ENCODE measurements at regions not wholly inside any gene's neighbourhood (a gene's known extent, or its start where the extent isn't known, plus 50 kb on each side); places are given as distances from the start of the nearest gene placed in this dataset.
"Not testable (repeated sequence)": the region's sequence is repeated elsewhere in the genome, so short reads cannot be mapped to it uniquely, and the experiment has no call there.

DNA sequence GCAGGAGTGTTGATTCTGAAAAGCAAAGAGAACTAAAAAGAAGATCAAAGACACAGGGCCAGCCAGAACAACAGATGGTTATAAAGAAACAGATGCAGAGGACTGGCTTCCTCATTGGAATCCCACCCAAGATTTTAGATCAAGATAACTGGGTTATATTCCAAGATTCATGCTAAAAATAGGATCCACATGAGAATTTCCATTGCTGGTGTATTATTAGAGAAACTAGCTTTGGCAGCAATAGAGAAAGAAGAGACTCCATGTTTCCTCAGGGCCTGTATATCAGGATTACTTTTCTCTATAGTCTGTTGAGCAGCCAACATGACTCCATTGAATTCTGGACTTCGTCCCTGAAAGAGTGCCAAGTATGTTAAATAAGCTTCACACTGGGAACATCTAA is 367.3 kb downstream of the TUSC1 start:
- H3K4me3 ChIP-seq (ENCODE audit: low read length in 3 of 3): no peak overlapping the region
- H3K4me1 ChIP-seq (ENCODE audit: control insufficient read depth in 3 of 3, insufficient read depth in 3 of 3, low read length in 3 of 3): no peaks in the 10 kb centered on the region
- no peak overlapping the region for H3K9ac ChIP-seq (ENCODE audit: low read depth in 1 of 3, low read length in 3 of 3)
- H3K27me3 ChIP-seq (ENCODE audit: control insufficient read depth in 3 of 3, insufficient read depth in 3 of 3, low read length in 3 of 3): no peaks in the 10 kb centered on the region
- no peak overlapping the region for H3K27ac ChIP-seq (ENCODE audit: low read depth, low read length)
- H3K36me3 ChIP-seq (ENCODE audit: control insufficient read depth in 3 of 3, insufficient read depth in 3 of 3, low read length in 3 of 3): no peaks in the 10 kb centered on the region
- H3K9me3 ChIP-seq (ENCODE audit: control insufficient read depth in 3 of 3, low read length in 3 of 3): no peaks in the 10 kb centered on the region

DNA sequence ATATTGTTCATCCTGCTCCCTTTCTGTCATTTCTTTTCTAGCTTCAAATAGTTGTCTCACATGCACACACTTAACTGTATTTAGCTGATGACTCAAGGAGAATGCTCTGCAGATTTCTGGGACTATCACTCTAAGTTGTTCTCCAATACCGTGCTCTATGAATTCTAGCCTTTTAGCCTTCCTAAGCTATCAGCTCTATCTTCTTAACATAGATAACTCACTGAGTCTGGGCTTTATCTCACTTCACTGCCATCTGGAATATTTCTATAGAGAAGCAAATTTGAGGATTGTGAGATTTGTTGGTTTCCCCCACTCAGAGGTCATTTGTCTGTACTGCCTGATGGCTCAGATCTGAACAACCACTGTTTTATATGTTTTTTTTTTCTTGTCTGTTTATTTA is 369.7 kb downstream of the TUSC1 start:
- no peak overlapping the region for H3K9ac ChIP-seq (ENCODE audit: low read depth in 1 of 3, low read length in 3 of 3)
- H3K4me3 ChIP-seq (ENCODE audit: low read length in 3 of 3): no peak overlapping the region
- no peaks in the 10 kb centered on the region for H3K9me3 ChIP-seq (ENCODE audit: control insufficient read depth in 3 of 3, low read length in 3 of 3)
- H3K36me3 ChIP-seq (ENCODE audit: control insufficient read depth in 3 of 3, insufficient read depth in 3 of 3, low read length in 3 of 3): no peaks in the 10 kb centered on the region
- H3K4me1 ChIP-seq (ENCODE audit: control insufficient read depth in 3 of 3, insufficient read depth in 3 of 3, low read length in 3 of 3): no peaks in the 10 kb centered on the region
- H3K27ac ChIP-seq (ENCODE audit: low read depth, low read length): no peak overlapping the region
- H3K27me3 ChIP-seq (ENCODE audit: control insufficient read depth in 3 of 3, insufficient read depth in 3 of 3, low read length in 3 of 3): no peaks in the 10 kb centered on the region

DNA sequence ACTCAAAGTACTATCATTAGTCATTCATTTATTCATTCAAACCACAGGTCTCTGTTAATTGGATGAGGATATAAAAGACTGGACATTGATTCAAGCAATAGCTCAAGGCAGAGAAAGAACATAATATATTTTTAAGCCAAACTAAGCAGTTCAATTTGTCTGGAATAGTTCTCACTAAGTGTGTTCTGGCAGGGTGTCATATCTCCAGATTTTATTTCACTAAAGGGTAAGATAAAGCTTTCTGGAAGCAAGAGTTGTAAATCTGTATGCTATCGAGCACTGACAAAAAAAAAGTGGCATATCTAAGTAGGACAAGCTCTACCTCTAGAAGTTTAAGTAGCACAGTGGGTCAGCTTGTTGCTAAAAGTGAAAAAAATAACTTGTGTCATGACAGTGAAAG is 375.6 kb downstream of the TUSC1 start:
- no peaks in the 10 kb centered on the region for H3K36me3 ChIP-seq (ENCODE audit: control insufficient read depth in 3 of 3, insufficient read depth in 3 of 3, low read length in 3 of 3)

DNA sequence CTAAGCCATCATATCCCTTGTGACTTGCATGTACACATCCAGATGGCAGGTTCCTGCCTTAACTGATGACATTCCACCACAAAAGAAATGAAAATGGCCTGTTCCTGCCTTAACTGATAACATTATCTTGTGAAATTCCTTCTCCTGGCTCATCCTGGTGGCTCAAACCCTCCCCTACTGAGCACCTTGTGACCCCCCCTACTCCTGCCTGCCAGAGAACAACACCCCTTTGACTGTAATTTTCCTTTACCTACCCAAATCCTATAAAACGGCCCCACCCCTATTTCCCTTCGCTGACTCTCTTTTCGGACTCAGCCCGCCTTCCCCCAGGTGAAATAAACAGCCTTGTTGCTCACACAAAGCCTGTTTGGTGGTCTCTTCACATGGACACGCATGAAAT is 390.0 kb downstream of the TUSC1 start:
- H3K27me3 ChIP-seq (ENCODE audit: control insufficient read depth in 3 of 3, insufficient read depth in 3 of 3, low read length in 3 of 3); H3K9ac ChIP-seq (ENCODE audit: low read depth in 1 of 3, low read length in 3 of 3); H3K4me1 ChIP-seq (ENCODE audit: control insufficient read depth in 3 of 3, insufficient read depth in 3 of 3, low read length in 3 of 3); H3K27ac ChIP-seq (ENCODE audit: low read depth, low read length); H3K36me3 ChIP-seq (ENCODE audit: control insufficient read depth in 3 of 3, insufficient read depth in 3 of 3, low read length in 3 of 3); H3K4me3 ChIP-seq (ENCODE audit: low read length in 3 of 3); H3K9me3 ChIP-seq (ENCODE audit: control insufficient read depth in 3 of 3, low read length in 3 of 3): not testable (repeated sequence)

More for the DNA sequence above, 375.6 kb downstream of the TUSC1 start:
- Histone ChIP-seq H3K9ac (ENCODE audit: low read depth in 1 of 3, low read length in 3 of 3) (no peak overlapping the region), H3K4me1 (ENCODE audit: control insufficient read depth in 3 of 3, insufficient read depth in 3 of 3, low read length in 3 of 3) (no peaks in the 10 kb centered on the region), H3K27ac (ENCODE audit: low read depth, low read length) (no peak overlapping the region), H3K4me3 (ENCODE audit: low read length in 3 of 3) (no peak overlapping the region), H3K27me3 (ENCODE audit: control insufficient read depth in 3 of 3, insufficient read depth in 3 of 3, low read length in 3 of 3) (no peaks in the 10 kb centered on the region), H3K9me3 (ENCODE audit: control insufficient read depth in 3 of 3, low read length in 3 of 3) (no peaks in the 10 kb centered on the region)

DNA sequence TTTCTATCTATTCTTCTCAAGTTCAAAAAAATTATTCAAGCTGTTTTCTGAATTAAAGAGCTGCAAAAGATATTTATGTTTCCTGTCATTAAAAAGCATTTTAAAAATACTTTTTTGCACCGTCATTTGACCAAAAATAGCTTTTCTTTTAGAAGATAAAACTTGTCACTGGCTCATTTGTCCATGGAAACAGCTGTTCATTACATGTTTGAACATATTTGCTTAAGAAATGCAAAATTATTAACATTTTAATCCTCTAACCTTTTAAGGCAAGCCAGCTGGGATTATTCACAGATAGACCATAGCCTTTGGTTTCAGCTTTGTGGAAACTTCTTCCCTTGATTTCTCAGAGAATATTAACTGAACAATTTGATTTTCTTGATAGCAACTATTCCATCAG is 393.9 kb downstream of the TUSC1 start:
- no peaks in the 10 kb centered on the region for H3K4me1 ChIP-seq (ENCODE audit: control insufficient read depth in 3 of 3, insufficient read depth in 3 of 3, low read length in 3 of 3)
- no peak overlapping the region for H3K27ac ChIP-seq (ENCODE audit: low read depth, low read length)

DNA sequence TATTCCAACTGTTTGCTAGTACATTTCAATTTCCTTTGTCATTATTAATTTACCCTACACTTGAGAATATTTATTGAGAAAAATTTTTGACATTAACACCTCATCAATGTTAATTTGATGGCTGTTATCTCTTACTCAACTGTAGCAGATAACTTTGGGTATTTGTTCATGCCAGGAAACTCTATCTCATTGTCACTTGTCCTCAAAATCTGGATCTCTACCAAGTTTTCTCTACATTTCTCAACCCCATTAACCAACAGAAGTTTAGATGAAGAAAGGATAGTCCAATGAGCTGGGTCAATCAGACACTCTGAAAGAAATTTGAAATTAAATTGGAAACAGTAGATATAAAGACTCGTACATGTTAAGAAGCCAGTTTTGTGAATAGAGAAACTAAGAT is 395.3 kb downstream of the TUSC1 start:
- no peak overlapping the region for H3K27ac ChIP-seq (ENCODE audit: low read depth, low read length)
- H3K36me3 ChIP-seq (ENCODE audit: control insufficient read depth in 3 of 3, insufficient read depth in 3 of 3, low read length in 3 of 3): no peaks in the 10 kb centered on the region
- H3K9me3 ChIP-seq (ENCODE audit: control insufficient read depth in 3 of 3, low read length in 3 of 3): no peaks in the 10 kb centered on the region
- no peaks in the 10 kb centered on the region for H3K27me3 ChIP-seq (ENCODE audit: control insufficient read depth in 3 of 3, insufficient read depth in 3 of 3, low read length in 3 of 3)
- H3K4me1 ChIP-seq (ENCODE audit: control insufficient read depth in 3 of 3, insufficient read depth in 3 of 3, low read length in 3 of 3): no peaks in the 10 kb centered on the region
- H3K9ac ChIP-seq (ENCODE audit: low read depth in 1 of 3, low read length in 3 of 3): no peak overlapping the region
- H3K4me3 ChIP-seq (ENCODE audit: low read length in 3 of 3): no peak overlapping the region

More for the DNA sequence above, 393.9 kb downstream of the TUSC1 start:
- Histone ChIP-seq H3K4me3 (ENCODE audit: low read length in 3 of 3) (no peak overlapping the region), H3K9ac (ENCODE audit: low read depth in 1 of 3, low read length in 3 of 3) (no peak overlapping the region), H3K27me3 (ENCODE audit: control insufficient read depth in 3 of 3, insufficient read depth in 3 of 3, low read length in 3 of 3) (no peaks in the 10 kb centered on the region), H3K9me3 (ENCODE audit: control insufficient read depth in 3 of 3, low read length in 3 of 3) (no peaks in the 10 kb centered on the region), H3K36me3 (ENCODE audit: control insufficient read depth in 3 of 3, insufficient read depth in 3 of 3, low read length in 3 of 3) (no peaks in the 10 kb centered on the region)

DNA sequence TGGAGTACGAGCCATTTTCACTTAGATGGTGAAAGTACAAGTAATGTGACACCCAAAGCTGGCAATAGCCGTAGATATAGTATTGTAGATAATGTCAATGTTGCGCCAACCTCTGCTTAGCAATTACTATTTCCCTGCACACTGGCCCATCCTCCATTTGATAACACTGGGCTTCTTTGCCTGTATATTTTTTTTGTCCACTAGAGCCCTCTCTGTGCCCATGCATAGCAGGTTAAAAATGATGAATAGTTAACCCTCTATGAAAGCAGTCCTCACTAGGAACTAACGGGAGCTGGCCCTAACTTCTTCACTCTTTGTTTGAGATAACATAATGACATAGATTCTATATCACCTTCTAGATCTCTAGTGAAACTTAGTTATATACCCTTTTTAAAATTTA is 416.8 kb downstream of the TUSC1 start:
- Histone ChIP-seq H3K9ac (ENCODE audit: low read depth in 1 of 3, low read length in 3 of 3) (no peak overlapping the region), H3K4me1 (ENCODE audit: control insufficient read depth in 3 of 3, insufficient read depth in 3 of 3, low read length in 3 of 3) (no peaks in the 10 kb centered on the region), H3K4me3 (ENCODE audit: low read length in 3 of 3) (no peak overlapping the region), H3K27me3 (ENCODE audit: control insufficient read depth in 3 of 3, insufficient read depth in 3 of 3, low read length in 3 of 3) (no peaks in the 10 kb centered on the region), H3K36me3 (ENCODE audit: control insufficient read depth in 3 of 3, insufficient read depth in 3 of 3, low read length in 3 of 3) (no peaks in the 10 kb centered on the region), H3K27ac (ENCODE audit: low read depth, low read length) (no peak overlapping the region), H3K9me3 (ENCODE audit: control insufficient read depth in 3 of 3, low read length in 3 of 3) (no peaks in the 10 kb centered on the region)

DNA sequence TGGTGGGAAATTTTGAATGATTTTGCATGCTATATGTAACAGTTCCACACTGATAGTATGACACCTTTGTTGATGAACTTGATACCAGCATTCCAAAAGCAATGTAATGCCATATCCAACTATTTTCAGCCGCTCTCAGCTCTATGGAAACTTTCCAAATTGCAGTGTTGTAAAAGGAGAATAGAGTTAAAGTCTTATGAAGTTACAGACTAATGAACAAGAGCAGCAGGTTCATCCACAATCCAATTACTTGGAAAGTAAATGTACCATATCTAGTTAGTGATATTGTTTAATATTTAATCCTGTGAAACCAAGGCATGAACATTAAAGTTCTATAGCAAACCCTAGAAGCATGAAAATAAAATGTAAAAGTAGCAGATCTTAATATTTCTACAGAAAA is 418.2 kb downstream of the TUSC1 start:
- H3K27me3 ChIP-seq (ENCODE audit: control insufficient read depth in 3 of 3, insufficient read depth in 3 of 3, low read length in 3 of 3): no peaks in the 10 kb centered on the region
- H3K9ac ChIP-seq (ENCODE audit: low read depth in 1 of 3, low read length in 3 of 3): no peak overlapping the region
- H3K9me3 ChIP-seq (ENCODE audit: control insufficient read depth in 3 of 3, low read length in 3 of 3): no peaks in the 10 kb centered on the region
- H3K4me3 ChIP-seq (ENCODE audit: low read length in 3 of 3): no peak overlapping the region
- H3K36me3 ChIP-seq (ENCODE audit: control insufficient read depth in 3 of 3, insufficient read depth in 3 of 3, low read length in 3 of 3): no peaks in the 10 kb centered on the region
- H3K4me1 ChIP-seq (ENCODE audit: control insufficient read depth in 3 of 3, insufficient read depth in 3 of 3, low read length in 3 of 3): no peaks in the 10 kb centered on the region
- H3K27ac ChIP-seq (ENCODE audit: low read depth, low read length): no peak overlapping the region

DNA sequence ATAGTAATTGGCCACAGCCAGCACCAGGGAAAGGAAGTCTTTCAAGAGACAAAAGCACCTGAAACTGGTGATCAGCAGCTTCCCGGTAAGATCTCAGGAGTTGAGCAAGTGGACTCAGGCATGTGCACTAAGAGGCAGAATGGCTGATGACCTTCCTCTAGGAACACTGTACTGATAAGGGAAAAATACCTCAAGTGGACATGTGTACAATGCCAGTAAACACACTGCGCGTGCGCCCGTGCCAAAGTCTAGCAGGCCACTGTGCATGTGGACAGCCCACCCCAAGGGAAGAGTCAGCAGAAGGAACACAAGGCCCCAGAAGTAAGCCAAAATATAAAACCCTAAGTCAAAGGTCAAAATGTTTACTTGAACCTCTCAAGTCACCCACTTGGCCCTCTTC is 423.0 kb downstream of the TUSC1 start:
- Histone ChIP-seq H3K27ac (ENCODE audit: low read depth, low read length) (no peak overlapping the region), H3K4me1 (ENCODE audit: control insufficient read depth in 3 of 3, insufficient read depth in 3 of 3, low read length in 3 of 3) (no peaks in the 10 kb centered on the region), H3K27me3 (ENCODE audit: control insufficient read depth in 3 of 3, insufficient read depth in 3 of 3, low read length in 3 of 3) (no peaks in the 10 kb centered on the region)

DNA sequence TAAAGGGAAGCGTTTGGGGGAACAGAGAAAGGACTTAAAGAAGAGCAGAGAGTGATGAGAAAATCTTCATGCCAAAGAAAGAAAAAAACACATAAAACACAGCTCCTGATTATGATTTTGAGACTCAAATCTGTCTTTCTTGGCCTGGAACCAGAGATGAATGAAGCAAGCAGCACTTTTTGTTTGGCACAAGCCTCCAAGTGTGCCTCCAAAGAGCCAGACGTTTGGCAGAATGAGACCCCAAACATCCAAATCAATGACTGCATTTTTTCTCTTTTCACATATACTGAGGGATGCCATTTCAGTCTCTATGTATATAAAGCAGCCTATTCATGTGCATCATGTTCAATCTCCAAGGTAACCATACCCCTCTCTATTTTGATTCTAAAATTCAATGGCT is 424.2 kb downstream of the TUSC1 start:
- Histone ChIP-seq H3K9me3 (ENCODE audit: control insufficient read depth in 3 of 3, low read length in 3 of 3) (no peaks in the 10 kb centered on the region), H3K4me3 (ENCODE audit: low read length in 3 of 3) (no peak overlapping the region), H3K27ac (ENCODE audit: low read depth, low read length) (no peak overlapping the region), H3K36me3 (ENCODE audit: control insufficient read depth in 3 of 3, insufficient read depth in 3 of 3, low read length in 3 of 3) (no peaks in the 10 kb centered on the region), H3K9ac (ENCODE audit: low read depth in 1 of 3, low read length in 3 of 3) (no peak overlapping the region), H3K27me3 (ENCODE audit: control insufficient read depth in 3 of 3, insufficient read depth in 3 of 3, low read length in 3 of 3) (no peaks in the 10 kb centered on the region), H3K4me1 (ENCODE audit: control insufficient read depth in 3 of 3, insufficient read depth in 3 of 3, low read length in 3 of 3) (no peaks in the 10 kb centered on the region)

More for the DNA sequence above, 423.0 kb downstream of the TUSC1 start:
- no peaks in the 10 kb centered on the region for H3K9me3 ChIP-seq (ENCODE audit: control insufficient read depth in 3 of 3, low read length in 3 of 3)
- H3K4me3 ChIP-seq (ENCODE audit: low read length in 3 of 3): no peak overlapping the region
- no peak overlapping the region for H3K9ac ChIP-seq (ENCODE audit: low read depth in 1 of 3, low read length in 3 of 3)
- no peaks in the 10 kb centered on the region for H3K36me3 ChIP-seq (ENCODE audit: control insufficient read depth in 3 of 3, insufficient read depth in 3 of 3, low read length in 3 of 3)

DNA sequence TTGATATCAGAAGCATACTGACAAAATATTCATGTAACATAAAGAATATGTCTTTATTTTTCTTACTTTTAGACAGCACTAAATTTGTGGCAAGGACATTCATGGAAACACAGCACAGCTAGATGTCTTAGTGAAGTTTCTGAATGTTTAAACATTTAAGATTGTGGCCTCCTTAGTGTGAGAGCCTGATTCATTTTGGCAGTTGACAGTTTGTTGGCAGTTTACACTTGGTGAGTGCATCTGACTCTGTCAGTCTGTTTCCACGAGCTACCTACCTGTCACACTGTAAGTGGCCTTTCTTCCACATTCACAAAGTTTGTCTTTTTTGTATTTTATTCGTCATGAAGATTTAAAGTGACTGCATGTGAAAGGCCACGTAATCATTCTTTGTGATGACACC is 436.8 kb downstream of the TUSC1 start:
- Histone ChIP-seq H3K27ac (ENCODE audit: low read depth, low read length) (no peak overlapping the region), H3K4me3 (ENCODE audit: low read length in 3 of 3) (no peak overlapping the region), H3K4me1 (ENCODE audit: control insufficient read depth in 3 of 3, insufficient read depth in 3 of 3, low read length in 3 of 3) (no peaks in the 10 kb centered on the region), H3K27me3 (ENCODE audit: control insufficient read depth in 3 of 3, insufficient read depth in 3 of 3, low read length in 3 of 3) (no peaks in the 10 kb centered on the region), H3K9ac (ENCODE audit: low read depth in 1 of 3, low read length in 3 of 3) (no peak overlapping the region), H3K9me3 (ENCODE audit: control insufficient read depth in 3 of 3, low read length in 3 of 3) (no peaks in the 10 kb centered on the region), H3K36me3 (ENCODE audit: control insufficient read depth in 3 of 3, insufficient read depth in 3 of 3, low read length in 3 of 3) (no peaks in the 10 kb centered on the region)
